ENCODE measurements at regions not wholly inside any gene's neighbourhood (a gene's known extent, or its start where the extent isn't known, plus 50 kb on each side); places are given as distances from the start of the nearest gene placed in this dataset.

DNA sequence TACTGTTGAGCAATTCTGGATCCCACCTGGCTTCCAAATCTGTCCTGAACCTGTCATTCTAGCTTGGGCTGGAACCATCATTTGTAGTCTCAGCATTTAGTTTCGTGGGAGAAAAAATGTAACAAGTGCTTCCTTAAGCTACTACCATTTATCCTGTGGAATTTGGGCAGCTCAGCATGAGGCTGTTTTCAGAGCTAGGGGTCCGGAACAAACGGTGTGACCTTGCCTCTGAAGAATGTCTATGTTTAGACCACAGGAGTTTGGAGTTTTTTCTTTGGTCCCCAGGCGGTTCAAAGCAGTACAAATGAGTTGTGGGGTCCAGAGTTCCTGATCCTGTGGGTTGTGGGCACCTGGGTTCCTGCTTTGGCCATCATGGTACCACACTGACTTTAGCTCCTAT lies 59.1 kb upstream of the TMEM178A start:
- DNase-seq, result no peak
- Mint-ChIP-seq H3K27ac (peak overlapping the region in 1 of 6 donors; percentile 19), H3K36me3 (no peaks in the 10 kb centered on the region), H3K4me1 (no peaks in the 10 kb centered on the region), H3K27me3 (peaks cover 0 to 18% (median 0%) of the 10 kb centered on the region in 3 donors), H3K9me3 (no peaks in the 10 kb centered on the region), H3K4me3 (no peak overlapping the region)
- ATAC-seq (ENCODE audit: low read depth in 2 of 2), result no peak

DNA sequence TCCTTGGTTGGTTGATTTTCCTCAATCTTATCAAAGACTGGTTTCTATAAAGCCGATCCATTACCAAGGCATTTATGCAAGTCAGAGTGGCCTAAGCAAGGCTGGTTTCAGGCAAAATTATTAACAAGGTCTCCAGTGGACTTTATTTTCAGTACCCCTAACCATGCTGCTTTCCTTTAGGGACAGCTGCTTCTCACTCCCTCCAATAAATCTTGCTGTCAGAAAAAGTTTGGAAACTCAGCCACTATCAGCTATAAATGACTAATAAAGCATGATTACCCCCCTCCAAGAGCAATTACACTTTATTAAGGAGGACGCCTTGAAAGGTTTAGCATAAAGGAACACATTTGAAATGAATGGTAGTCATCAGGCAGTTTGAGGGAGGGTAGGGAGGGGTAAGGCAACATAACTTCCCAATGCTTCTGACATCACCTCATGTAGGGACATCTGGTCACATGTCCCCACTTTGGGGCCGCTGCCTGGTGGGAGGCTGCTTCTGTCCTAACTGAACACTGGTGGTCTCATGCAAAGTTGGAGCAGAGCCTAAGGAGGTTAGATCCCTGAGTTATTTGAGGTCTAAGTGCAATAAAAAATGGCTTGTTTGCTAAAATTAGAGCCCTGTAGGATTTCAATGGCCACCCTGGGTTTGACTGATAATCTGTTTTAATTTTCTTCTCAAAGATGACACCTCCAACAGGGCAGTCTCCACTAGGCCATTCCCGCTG lies 58.0 kb upstream of the TMEM178A start:
- DNase-seq (no peak), ATAC-seq (ENCODE audit: low read depth in 2 of 2) (no peak)
- Mint-ChIP-seq H3K4me1 (no peaks in the 10 kb centered on the region), H3K27ac (peak overlapping the region in 1 of 6 donors; percentile 23), H3K9me3 (no peaks in the 10 kb centered on the region), H3K27me3 (peaks cover 0 to 18% (median 0%) of the 10 kb centered on the region in 3 donors), H3K36me3 (no peaks in the 10 kb centered on the region), H3K4me3 (no peak overlapping the region)

DNA sequence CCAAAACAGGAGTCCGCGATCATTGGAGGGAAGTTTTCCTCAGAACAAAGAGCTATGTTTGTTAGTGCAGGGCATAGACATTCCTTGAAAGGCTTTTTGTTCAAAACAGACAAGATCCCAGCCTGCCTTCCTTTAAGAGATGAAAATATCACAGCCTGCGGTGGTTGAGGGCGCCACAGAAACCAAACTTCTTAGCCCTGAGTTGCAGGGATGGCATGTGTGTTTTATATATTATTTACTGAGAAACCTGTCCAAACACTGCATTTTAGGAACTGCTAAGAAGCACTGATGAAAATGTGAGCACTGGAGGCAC lies 57.5 kb upstream of the TMEM178A start:
- Mint-ChIP-seq H3K9me3 (no peaks in the 10 kb centered on the region), H3K4me1 (no peaks in the 10 kb centered on the region), H3K36me3 (no peaks in the 10 kb centered on the region), H3K27me3 (peaks cover 0 to 18% (median 0%) of the 10 kb centered on the region in 3 donors), H3K27ac (no peak overlapping the region), H3K4me3 (no peak overlapping the region)
- ATAC-seq (ENCODE audit: low read depth in 2 of 2), result no peak
- no peak for DNase-seq

DNA sequence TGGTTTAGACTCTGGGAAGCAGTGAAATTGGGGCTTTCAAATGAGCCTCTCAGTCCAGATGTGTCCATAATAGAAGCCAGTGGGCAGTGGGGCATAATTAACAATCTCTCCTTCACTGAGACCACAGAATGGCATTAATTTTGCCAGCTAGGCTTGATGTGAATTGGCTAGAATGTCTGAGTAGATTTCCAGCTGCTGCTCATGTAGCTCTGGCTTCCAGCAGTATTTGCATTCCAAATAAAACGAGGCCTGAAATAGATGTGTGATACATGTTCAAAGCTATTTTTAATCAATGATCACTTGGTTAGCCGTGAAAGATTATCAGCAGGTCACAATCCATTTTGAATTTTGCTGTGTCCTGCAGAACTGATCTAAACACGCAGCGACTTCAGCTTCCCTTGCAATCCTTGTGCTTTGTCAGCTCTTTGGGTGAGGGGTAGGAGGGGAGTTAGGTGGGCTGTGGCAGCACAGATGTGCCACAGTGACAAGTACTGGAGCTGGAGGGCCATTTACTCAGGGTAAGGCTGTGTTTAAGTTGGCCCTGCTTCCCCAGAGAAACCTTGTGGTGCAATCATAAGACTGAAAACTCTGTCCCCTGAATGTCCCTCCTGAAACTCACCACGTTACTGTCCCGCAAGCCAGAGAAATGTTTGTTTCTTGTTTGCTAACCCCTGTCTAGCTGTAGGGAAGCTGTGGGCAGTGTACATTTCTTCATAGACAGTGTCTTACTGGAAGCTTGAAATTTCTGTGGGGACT lies 56.9 kb upstream of the TMEM178A start:
- no peaks in the 10 kb centered on the region for H3K9me3 Mint-ChIP-seq
- ATAC-seq (ENCODE audit: low read depth in 2 of 2) (no peak), DNase-seq (no peak)
- H3K4me3 Mint-ChIP-seq, result no peak overlapping the region
- H3K36me3 Mint-ChIP-seq, result no peaks in the 10 kb centered on the region
- no peaks in the 10 kb centered on the region for H3K4me1 Mint-ChIP-seq
- peaks cover 0 to 18% (median 0%) of the 10 kb centered on the region in 3 donors for H3K27me3 Mint-ChIP-seq
- H3K27ac Mint-ChIP-seq, result no peak overlapping the region

- Mint-ChIP-seq H3K27ac (no peak overlapping the region), H3K4me1 (no peaks in the 10 kb centered on the region), H3K9me3 (peaks cover 0 to 1% (median 0%) of the 10 kb centered on the region in 7 donors), H3K4me3 (no peak overlapping the region), H3K36me3 (no peaks in the 10 kb centered on the region), H3K27me3 (peaks cover 0 to 8% (median 0%) of the 10 kb centered on the region in 3 donors)
- DNase-seq, result no peak
- no peak for ATAC-seq (ENCODE audit: low read depth in 2 of 2)
These were observed 55.8 kb upstream of the TMEM178A start for GRCh38 chr2:39609917-39610316.

DNA sequence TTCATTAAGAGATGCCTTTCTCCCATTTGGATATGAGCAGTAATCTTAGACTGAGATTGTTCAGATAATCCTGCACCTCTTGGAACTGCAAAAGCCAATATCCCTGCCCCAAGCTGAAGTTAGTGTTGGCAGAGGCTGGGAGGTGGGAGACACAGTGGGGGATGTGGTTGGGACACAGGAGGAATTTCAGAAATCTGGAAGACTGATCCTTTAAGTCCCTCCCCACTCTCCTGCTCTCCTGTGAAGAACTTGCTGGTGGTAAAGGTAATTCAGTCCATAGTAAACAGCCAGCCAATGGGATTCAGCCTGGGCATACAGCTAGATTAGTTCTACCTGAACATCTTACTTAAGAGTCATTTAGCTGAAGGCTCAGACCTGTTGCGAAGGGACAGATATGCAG lies 50.0 kb upstream of the TMEM178A start:
- ATAC-seq (ENCODE audit: low read depth in 2 of 2) (no peak), DNase-seq (no peak)
- Mint-ChIP-seq H3K4me1 (peaks cover 4 to 6% (median 5%) of the 10 kb centered on the region in 3 donors), H3K27ac (no peak overlapping the region), H3K9me3 (peaks cover 0 to 1% (median 0%) of the 10 kb centered on the region in 7 donors), H3K4me3 (no peak overlapping the region), H3K27me3 (peaks cover 0 to 11% (median 9%) of the 10 kb centered on the region in 3 donors), H3K36me3 (no peaks in the 10 kb centered on the region)

Data from naive B cell (primary cell).